ENCODE measurements at regions not wholly inside any gene's neighbourhood (a gene's known extent, or its start where the extent isn't known, plus 50 kb on each side); places are given as distances from the start of the nearest gene placed in this dataset.

GRCh38 chr10:28926932-28927331 lies 249.6 kb downstream of the BAMBI start:
- in situ Hi-C loops (cut with MboI) (no loop called here), intact Hi-C loops (cut with micrococcal nuclease) (no loop called here)
- FAIRE-seq (no peak), DNase-seq (ENCODE audit: extremely low read depth in 1 of 4, low spot score in 3 of 4) (no peak), ATAC-seq (no peak)
- no peak overlapping the region for H2AFZ ChIP-seq (ENCODE audit: low read depth, low read length)
- no peaks in the 10 kb centered on the region for H3K9me1 ChIP-seq (ENCODE audit: control insufficient read depth, insufficient read depth, low read length)
- ChIA-PET POLR2A (no interaction called here), CTCF (ENCODE audit: low intra/inter-chr PET ratio) (no interaction called here)
- H3K27me3 ChIP-seq (ENCODE audit: control insufficient read depth in 2 of 2, insufficient read depth in 2 of 2, low read length in 2 of 2) = no peaks in the 10 kb centered on the region
- H3K79me2 ChIP-seq (ENCODE audit: control insufficient read depth, insufficient read depth, low read length) = no peaks in the 10 kb centered on the region
- WGBS (ENCODE audit: insufficient coverage, low coverage, missing lambda C conversion rate) = 72% methylated on average over 3 of the region's 3 CpGs
- no peaks in the 10 kb centered on the region for H3K9me3 ChIP-seq (replicated peaks; ENCODE audit: control insufficient read depth, insufficient read depth, low read depth, low read length)
- no peaks in the 10 kb centered on the region for H3K36me3 ChIP-seq (ENCODE audit: control insufficient read depth, insufficient read depth, low read length)
- H3K4me3 ChIP-seq = no peak overlapping the region
- H4K20me1 ChIP-seq (replicated peaks; ENCODE audit: control insufficient read depth, insufficient read depth, low read length) = no peaks in the 10 kb centered on the region
- no peak overlapping the region for H3K27ac ChIP-seq (ENCODE audit: extremely low read depth, low read depth, low read length)
- TF ChIP-seq CBFB (CRISPR knock-in tag; IDR thresholded peaks at IDR 0.05) = no peak
- TF ChIP-seq RBM25 (IDR thresholded peaks at IDR 0.05; ENCODE audit: low read depth, low read length, severe bottlenecking) = peak; percentile 87
- no peak for TF ChIP-seq SREBF2 (CRISPR knock-in tag; IDR thresholded peaks at IDR 0.05)
- TF ChIP-seq TEAD4 (IDR thresholded peaks at IDR 0.05; ENCODE audit: low read length) = no peak
- no peak for TF ChIP-seq TEAD4 (CRISPR knock-in tag; IDR thresholded peaks at IDR 0.05; ENCODE audit: borderline replicate concordance)
- TF ChIP-seq ADNP (tag; IDR thresholded peaks at IDR 0.05) = peak; percentile 48; the same call in 1 of the 2 replicates
- peak; percentile 37 for TF ChIP-seq ZFP36 (IDR thresholded peaks at IDR 0.05; ENCODE audit: low read depth, low read length, partially characterized antibody)
- peak; percentile 62 for TF ChIP-seq BCOR (IDR thresholded peaks at IDR 0.05)
- no TSS peak for BruUV-seq (replicated peaks)
- peaks cover 0 to 5% of the 10 kb centered on the region in 2 experiments; a peak in 1 of 5 replicates for H3K4me1 ChIP-seq (replicated peaks in 1 of 2; ENCODE audit: control insufficient read depth in 2 of 2, insufficient read depth in 2 of 2, low read length in 2 of 2)
- no peak overlapping the region for H3K4me2 ChIP-seq (ENCODE audit: insufficient read depth, low read length)
- no peak overlapping the region for H3K9ac ChIP-seq (ENCODE audit: insufficient read depth in 1 of 2, low read depth in 2 of 2, low read length in 2 of 2)

- no TSS peak for BruUV-seq (replicated peaks)
Observed at GRCh38 chr10:28928484-28928883, 251.2 kb downstream of the BAMBI start.

More at GRCh38 chr10:28928484-28928883, 251.2 kb downstream of the BAMBI start:
- Histone ChIP-seq H3K27me3 (ENCODE audit: control insufficient read depth in 2 of 2, insufficient read depth in 2 of 2, low read length in 2 of 2) (no peaks in the 10 kb centered on the region), H3K9ac (ENCODE audit: insufficient read depth in 1 of 2, low read depth in 2 of 2, low read length in 2 of 2) (no peak overlapping the region), H3K4me2 (ENCODE audit: insufficient read depth, low read length) (no peak overlapping the region), H2AFZ (ENCODE audit: low read depth, low read length) (no peak overlapping the region), H4K20me1 (replicated peaks; ENCODE audit: control insufficient read depth, insufficient read depth, low read length) (no peaks in the 10 kb centered on the region), H3K36me3 (ENCODE audit: control insufficient read depth, insufficient read depth, low read length) (no peaks in the 10 kb centered on the region), H3K27ac (ENCODE audit: extremely low read depth, low read depth, low read length) (no peak overlapping the region), H3K9me1 (ENCODE audit: control insufficient read depth, insufficient read depth, low read length) (no peaks in the 10 kb centered on the region), H3K4me3 (no peak overlapping the region), H3K79me2 (ENCODE audit: control insufficient read depth, insufficient read depth, low read length) (no peaks in the 10 kb centered on the region), H3K9me3 (replicated peaks; ENCODE audit: control insufficient read depth, insufficient read depth, low read depth, low read length) (no peaks in the 10 kb centered on the region), H3K4me1 (replicated peaks in 1 of 2; ENCODE audit: control insufficient read depth in 2 of 2, insufficient read depth in 2 of 2, low read length in 2 of 2) (peaks cover 0 to 5% of the 10 kb centered on the region in 2 experiments; a peak in 1 of 5 replicates)
- no peak for TF ChIP-seq THAP7 (CRISPR knock-in tag; IDR thresholded peaks at IDR 0.05)
- no peak for TF ChIP-seq MCM7 (IDR thresholded peaks at IDR 0.05)
- no peak for TF ChIP-seq GATA2 (CRISPR knock-in tag; IDR thresholded peaks at IDR 0.05)
- peak; percentile 48; the same call in 1 of the 2 replicates for TF ChIP-seq NFIX (CRISPR knock-in tag; IDR thresholded peaks at IDR 0.05; ENCODE audit: low read depth)
- TF ChIP-seq RFX5 (IDR thresholded peaks at IDR 0.05; ENCODE audit: low read depth, low read length) = no peak
- peak; percentile 78 for TF ChIP-seq NFIC (IDR thresholded peaks at IDR 0.05)
- intact Hi-C loops (cut with micrococcal nuclease) = no loop called here
- FAIRE-seq (no peak), ATAC-seq (no peak), DNase-seq (ENCODE audit: extremely low read depth in 1 of 4, low spot score in 3 of 4) (no peak)
- CTCF ChIA-PET (ENCODE audit: low intra/inter-chr PET ratio) = no interaction called here
- in situ Hi-C loops (cut with MboI) = no loop called here
- POLR2A ChIA-PET = interaction anchor here (1.4 kb wide), 1 partner anchor 11 kb away, joined by 3 read pairs; no protein-coding TSS in a partner anchor
- 38% methylated on average over 2 of the region's 2 CpGs for WGBS (ENCODE audit: insufficient coverage, low coverage, missing lambda C conversion rate)
